Fibroblast of lung (primary cell): ENCODE measurements at regions not wholly inside any gene's neighbourhood (a gene's known extent, or its start where the extent isn't known, plus 50 kb on each side); places are given as distances from the start of the nearest gene placed in this dataset.

ENCODE experiments used
- DNase-seq, 2 donors: peaks; one replicate each; pipeline versions ENCODE4 v3.0.0 to v3.0.0-alpha.2; 2010; ENCODE audit warnings: low read depth in 2 of 2
- H2AFZ ChIP-seq: 2 replicates; pipeline ENCODE4 v1.5.1; 2012; ENCODE audit warnings: low read length, control low read depth, inconsistent platforms
- H3K27ac ChIP-seq: 2 replicates; pipeline ENCODE4 v1.5.1; 2011; ENCODE audit warnings: low read length, control low read depth; ENCODE audit not compliant: insufficient read depth
- H3K27me3 ChIP-seq: 2 replicates; pipeline ENCODE4 v1.5.1; 2011; ENCODE audit warnings: mild to moderate bottlenecking, low read length; ENCODE audit not compliant: control insufficient read depth, insufficient read depth
- H3K36me3 ChIP-seq: 2 replicates; pipeline ENCODE4 v1.5.1; 2011; ENCODE audit warnings: low read length; ENCODE audit not compliant: control insufficient read depth, insufficient read depth
- H3K4me1 ChIP-seq: 2 replicates; pipeline ENCODE4 v1.5.1; 2011; ENCODE audit warnings: low read length; ENCODE audit not compliant: control insufficient read depth, insufficient read depth; ENCODE audit errors: extremely low read depth
- H3K4me2 ChIP-seq: 2 replicates; pipeline ENCODE4 v1.5.1; 2011; ENCODE audit warnings: low read length, control low read depth; ENCODE audit not compliant: insufficient read depth; ENCODE audit errors: extremely low read depth
- H3K4me3 ChIP-seq, 4 experiments: fragments of 200-600 bp in 1 of 4; sonication (generic) in 1 of 4; replicated peaks in 1 of 4; 2 replicates each; pipeline ENCODE4 v1.5.1; 2011 to 2016; ENCODE audit warnings: low read length in 4 of 4, low read depth in 3 of 4, mild to moderate bottlenecking in 3 of 4, control low read depth in 2 of 4, inconsistent platforms in 1 of 4, mixed read lengths in 1 of 4; ENCODE audit not compliant: insufficient read depth in 1 of 4; ENCODE audit errors: control extremely low read depth in 1 of 4
- H3K79me2 ChIP-seq: 2 replicates; pipeline ENCODE4 v1.5.1; 2012; ENCODE audit warnings: mild to moderate bottlenecking, low read length, inconsistent platforms; ENCODE audit not compliant: control insufficient read depth, insufficient read depth
- H3K9ac ChIP-seq: 2 replicates; pipeline ENCODE4 v1.5.1; 2011; ENCODE audit warnings: mild to moderate bottlenecking, low read length, control low read depth; ENCODE audit not compliant: insufficient read depth
- H3K9me3 ChIP-seq: 2 replicates; pipeline ENCODE4 v1.5.1; 2012; ENCODE audit warnings: low read depth, low read length; ENCODE audit not compliant: control insufficient read depth, insufficient read depth
- H4K20me1 ChIP-seq: 2 replicates; pipeline ENCODE4 v1.5.1; 2011; ENCODE audit warnings: low read length; ENCODE audit not compliant: control insufficient read depth, insufficient read depth; ENCODE audit errors: extremely low read depth
- EZH2 ChIP-seq: IDR thresholded peaks from 2 replicates; pipeline ENCODE4 v1.5.1; 2012; ENCODE audit warnings: low read length, control low read depth, mild to moderate bottlenecking; ENCODE audit errors: missing control alignments
- TF ChIP-seq, protein P1 (sequence below), 2 donors: IDR thresholded peaks in 1 of 2; conservative IDR thresholded peaks in 1 of 2; 1 replicate in 1 of 2; 2 replicates in 1 of 2; pipeline ENCODE4 v1.5.1; 2011 to 2012; ENCODE audit warnings: low read length in 2 of 2, control low read depth in 1 of 2, inconsistent platforms in 1 of 2, low read depth in 1 of 2, mild to moderate bottlenecking in 1 of 2

DNA sequence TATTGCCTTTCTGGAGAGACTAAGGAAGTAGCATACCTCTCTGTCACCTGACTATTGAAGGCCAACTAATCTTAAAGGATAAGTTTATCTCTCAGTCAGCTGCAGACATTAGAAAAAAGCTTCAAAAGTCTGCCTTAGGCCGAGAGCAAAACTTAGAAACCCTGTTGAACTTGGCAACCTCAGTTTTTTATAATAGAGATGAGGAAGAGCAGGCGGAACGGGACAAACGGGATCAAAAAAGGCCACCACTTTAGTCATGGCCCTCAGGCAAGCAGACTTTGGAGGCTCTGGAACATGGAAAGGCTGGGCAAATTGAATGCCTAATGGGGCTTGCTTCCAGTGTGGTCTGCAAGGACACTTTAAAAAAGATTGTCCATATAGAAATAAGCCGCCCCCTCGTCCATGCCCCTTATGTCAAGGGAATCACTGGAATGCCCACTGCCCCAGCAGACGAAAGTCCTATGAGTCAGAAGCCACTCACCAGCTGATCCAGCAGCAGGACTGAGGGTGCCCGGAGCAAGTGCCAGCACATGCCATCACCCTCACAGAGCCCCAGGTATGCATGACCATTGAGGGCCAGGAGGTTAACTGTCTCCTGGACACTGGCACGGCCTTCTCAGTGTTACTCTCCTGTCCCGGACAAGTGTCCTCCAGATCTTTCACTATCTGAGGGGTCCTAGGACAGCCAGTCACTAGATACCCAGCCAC is 61.5 kb upstream of the FAM98A start:
- Histone ChIP-seq H3K9ac (no peak overlapping the region), H3K36me3 (no peaks in the 10 kb centered on the region), H3K4me3 (no peak overlapping the region), H3K79me2 (no peaks in the 10 kb centered on the region), H3K4me1 (no peaks in the 10 kb centered on the region), H3K27me3 (no peaks in the 10 kb centered on the region), H3K27ac (no peak overlapping the region), H3K4me2 (no peak overlapping the region), H4K20me1 (no peaks in the 10 kb centered on the region), H2AFZ (no peak overlapping the region), H3K9me3 (no peaks in the 10 kb centered on the region)
- no peak for DNase-seq
- TF ChIP-seq EZH2 = no peak
- TF ChIP-seq, protein P1, sequence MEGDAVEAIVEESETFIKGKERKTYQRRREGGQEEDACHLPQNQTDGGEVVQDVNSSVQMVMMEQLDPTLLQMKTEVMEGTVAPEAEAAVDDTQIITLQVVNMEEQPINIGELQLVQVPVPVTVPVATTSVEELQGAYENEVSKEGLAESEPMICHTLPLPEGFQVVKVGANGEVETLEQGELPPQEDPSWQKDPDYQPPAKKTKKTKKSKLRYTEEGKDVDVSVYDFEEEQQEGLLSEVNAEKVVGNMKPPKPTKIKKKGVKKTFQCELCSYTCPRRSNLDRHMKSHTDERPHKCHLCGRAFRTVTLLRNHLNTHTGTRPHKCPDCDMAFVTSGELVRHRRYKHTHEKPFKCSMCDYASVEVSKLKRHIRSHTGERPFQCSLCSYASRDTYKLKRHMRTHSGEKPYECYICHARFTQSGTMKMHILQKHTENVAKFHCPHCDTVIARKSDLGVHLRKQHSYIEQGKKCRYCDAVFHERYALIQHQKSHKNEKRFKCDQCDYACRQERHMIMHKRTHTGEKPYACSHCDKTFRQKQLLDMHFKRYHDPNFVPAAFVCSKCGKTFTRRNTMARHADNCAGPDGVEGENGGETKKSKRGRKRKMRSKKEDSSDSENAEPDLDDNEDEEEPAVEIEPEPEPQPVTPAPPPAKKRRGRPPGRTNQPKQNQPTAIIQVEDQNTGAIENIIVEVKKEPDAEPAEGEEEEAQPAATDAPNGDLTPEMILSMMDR (conservative IDR thresholded peaks at IDR 0.05 in 1 of 2, IDR thresholded peaks at IDR 0.05 in 1 of 2; ENCODE audit: low read depth in 1 of 2, low read length in 2 of 2) = no peak

DNA sequence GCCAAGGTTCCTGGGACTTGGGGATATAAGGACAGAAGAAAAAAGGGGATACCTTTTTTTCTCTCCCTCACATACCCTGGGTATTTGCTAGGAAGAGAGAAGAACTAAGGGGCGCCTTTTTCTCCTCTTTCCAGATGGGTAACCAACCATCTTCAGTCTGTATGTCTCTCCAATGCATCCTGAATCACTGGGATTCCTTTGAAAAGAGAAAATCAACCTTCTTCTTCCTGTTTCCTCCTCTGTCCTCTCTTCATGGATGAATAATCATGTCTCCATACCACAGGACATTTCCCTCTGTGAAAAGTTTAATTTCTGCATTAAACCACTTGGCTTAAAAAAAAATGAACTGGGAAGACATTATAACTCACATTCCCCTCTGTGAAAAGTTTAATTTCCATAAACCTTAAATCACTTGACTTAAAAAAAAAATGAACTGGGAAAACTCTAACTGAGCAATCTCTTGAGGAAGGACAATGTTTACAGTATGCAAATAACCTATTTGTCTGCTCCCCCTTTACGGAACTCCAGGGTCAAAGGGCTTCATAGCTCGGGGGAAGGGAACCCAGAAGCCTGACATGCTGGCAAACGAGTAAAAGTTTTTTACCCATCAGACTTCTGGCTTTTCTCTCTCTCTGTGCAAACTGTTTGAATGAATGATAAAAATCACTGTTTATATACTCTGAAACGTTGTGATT is 56.7 kb upstream of the FAM98A start:
- H3K9ac ChIP-seq = no peak overlapping the region
- no peak overlapping the region for H3K27ac ChIP-seq
- no peak overlapping the region for H3K4me2 ChIP-seq
- no peak overlapping the region for H2AFZ ChIP-seq
- H3K4me1 ChIP-seq = no peaks in the 10 kb centered on the region
- H3K27me3 ChIP-seq = no peaks in the 10 kb centered on the region
- H4K20me1 ChIP-seq = no peaks in the 10 kb centered on the region
- no peak for DNase-seq
- H3K79me2 ChIP-seq = no peaks in the 10 kb centered on the region
- no peaks in the 10 kb centered on the region for H3K9me3 ChIP-seq
- TF ChIP-seq, protein P1 (conservative IDR thresholded peaks at IDR 0.05 in 1 of 2, IDR thresholded peaks at IDR 0.05 in 1 of 2; ENCODE audit: low read depth in 1 of 2, low read length in 2 of 2) = no peak
- TF ChIP-seq EZH2 = no peak
- H3K4me3 ChIP-seq = no peak overlapping the region
- H3K36me3 ChIP-seq = no peaks in the 10 kb centered on the region

DNA sequence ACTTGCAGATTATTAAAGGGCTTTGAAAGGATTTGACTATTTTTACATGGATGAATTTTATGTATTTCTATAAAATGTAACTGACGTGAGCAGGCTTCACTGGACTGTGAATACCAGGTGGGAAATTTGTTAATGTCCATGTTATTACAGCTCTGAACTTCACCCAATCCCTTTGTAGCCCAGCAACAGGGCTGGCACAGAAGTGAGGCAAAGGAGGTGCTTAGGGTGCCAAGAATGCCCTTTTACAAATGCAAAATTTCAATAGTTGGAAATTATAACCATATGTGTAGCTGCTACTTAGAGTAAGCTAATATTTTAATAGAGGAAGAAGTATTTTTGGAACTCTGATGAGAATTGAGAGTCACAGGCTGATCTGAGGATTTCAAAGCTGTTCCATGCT is 53.7 kb upstream of the FAM98A start:
- H3K27me3 ChIP-seq = no peaks in the 10 kb centered on the region
- no peak overlapping the region for H3K4me2 ChIP-seq
- no peak overlapping the region for H3K9ac ChIP-seq
- TF ChIP-seq, protein P1 (conservative IDR thresholded peaks at IDR 0.05 in 1 of 2, IDR thresholded peaks at IDR 0.05 in 1 of 2; ENCODE audit: low read depth in 1 of 2, low read length in 2 of 2) = no peak
- no peak for TF ChIP-seq EZH2
- DNase-seq = no peak
- H3K9me3 ChIP-seq = no peaks in the 10 kb centered on the region
- no peak overlapping the region for H3K4me3 ChIP-seq
- no peak overlapping the region for H3K27ac ChIP-seq
- no peak overlapping the region for H2AFZ ChIP-seq
- no peaks in the 10 kb centered on the region for H3K79me2 ChIP-seq
- H4K20me1 ChIP-seq = no peaks in the 10 kb centered on the region
- H3K4me1 ChIP-seq = no peaks in the 10 kb centered on the region
- H3K36me3 ChIP-seq = no peaks in the 10 kb centered on the region
